GM12872 (cell line): ENCODE measurements at regions not wholly inside any gene's neighbourhood (a gene's known extent, or its start where the extent isn't known, plus 50 kb on each side); places are given as distances from the start of the nearest gene placed in this dataset.

ENCODE experiments used
- TF ChIP-seq, protein P1 (sequence below): IDR thresholded peaks from 3 replicates; pipeline ENCODE4 v1.5.1; 2011; ENCODE audit warnings: low read depth, mild to moderate bottlenecking, low read length, moderate library complexity; ENCODE audit not compliant: insufficient read depth

DNA sequence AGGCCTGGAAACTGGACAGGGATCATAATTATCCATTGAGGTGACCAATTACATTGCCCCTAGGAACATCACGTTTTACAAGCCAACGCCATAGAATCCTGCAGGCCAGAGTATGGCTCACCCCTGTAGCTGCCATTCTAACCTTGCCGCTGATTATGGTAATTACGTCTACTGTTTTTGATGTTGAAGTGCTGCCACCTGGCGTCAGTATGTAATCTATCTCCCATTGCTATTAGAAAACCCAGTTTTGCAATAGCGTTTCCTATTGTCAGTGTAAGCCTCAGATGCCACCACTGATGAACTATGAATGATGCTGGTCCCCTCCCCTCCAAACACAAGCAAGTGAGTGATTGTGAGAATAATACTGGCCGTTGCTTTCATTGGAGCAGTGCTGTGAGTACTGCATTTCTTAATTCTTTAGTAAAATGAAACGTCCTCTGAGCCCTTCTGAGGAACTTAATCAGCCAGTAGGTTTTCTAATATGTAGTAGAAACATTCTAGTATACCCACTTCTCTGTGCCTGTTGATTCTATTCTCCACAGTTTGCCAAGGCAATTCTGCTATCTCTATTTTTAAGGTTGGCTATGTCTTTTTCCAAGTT is 100.5 kb upstream of the NMUR2 start:
- TF ChIP-seq, protein P1, sequence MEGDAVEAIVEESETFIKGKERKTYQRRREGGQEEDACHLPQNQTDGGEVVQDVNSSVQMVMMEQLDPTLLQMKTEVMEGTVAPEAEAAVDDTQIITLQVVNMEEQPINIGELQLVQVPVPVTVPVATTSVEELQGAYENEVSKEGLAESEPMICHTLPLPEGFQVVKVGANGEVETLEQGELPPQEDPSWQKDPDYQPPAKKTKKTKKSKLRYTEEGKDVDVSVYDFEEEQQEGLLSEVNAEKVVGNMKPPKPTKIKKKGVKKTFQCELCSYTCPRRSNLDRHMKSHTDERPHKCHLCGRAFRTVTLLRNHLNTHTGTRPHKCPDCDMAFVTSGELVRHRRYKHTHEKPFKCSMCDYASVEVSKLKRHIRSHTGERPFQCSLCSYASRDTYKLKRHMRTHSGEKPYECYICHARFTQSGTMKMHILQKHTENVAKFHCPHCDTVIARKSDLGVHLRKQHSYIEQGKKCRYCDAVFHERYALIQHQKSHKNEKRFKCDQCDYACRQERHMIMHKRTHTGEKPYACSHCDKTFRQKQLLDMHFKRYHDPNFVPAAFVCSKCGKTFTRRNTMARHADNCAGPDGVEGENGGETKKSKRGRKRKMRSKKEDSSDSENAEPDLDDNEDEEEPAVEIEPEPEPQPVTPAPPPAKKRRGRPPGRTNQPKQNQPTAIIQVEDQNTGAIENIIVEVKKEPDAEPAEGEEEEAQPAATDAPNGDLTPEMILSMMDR, result peak; percentile 71

DNA sequence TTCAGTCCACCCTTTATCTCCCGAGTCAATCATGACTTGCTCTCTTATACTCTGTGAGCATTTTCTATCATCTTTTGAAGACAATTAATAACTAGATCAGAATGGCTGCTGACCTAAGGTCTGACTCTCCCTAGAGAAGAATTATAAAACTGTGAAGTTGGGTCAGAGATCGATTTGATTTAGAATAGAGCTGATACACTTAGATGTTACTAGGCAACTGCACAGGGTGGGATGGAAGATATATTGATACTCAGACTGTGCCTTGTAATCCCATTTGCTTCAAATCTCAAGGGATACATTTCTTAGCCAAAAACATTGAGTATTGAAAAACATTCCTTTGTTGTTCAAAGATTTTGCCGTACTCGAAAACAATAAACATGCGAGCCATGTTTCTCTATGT is 106.0 kb upstream of the NMUR2 start:
- TF ChIP-seq, protein P1, result no peak

DNA sequence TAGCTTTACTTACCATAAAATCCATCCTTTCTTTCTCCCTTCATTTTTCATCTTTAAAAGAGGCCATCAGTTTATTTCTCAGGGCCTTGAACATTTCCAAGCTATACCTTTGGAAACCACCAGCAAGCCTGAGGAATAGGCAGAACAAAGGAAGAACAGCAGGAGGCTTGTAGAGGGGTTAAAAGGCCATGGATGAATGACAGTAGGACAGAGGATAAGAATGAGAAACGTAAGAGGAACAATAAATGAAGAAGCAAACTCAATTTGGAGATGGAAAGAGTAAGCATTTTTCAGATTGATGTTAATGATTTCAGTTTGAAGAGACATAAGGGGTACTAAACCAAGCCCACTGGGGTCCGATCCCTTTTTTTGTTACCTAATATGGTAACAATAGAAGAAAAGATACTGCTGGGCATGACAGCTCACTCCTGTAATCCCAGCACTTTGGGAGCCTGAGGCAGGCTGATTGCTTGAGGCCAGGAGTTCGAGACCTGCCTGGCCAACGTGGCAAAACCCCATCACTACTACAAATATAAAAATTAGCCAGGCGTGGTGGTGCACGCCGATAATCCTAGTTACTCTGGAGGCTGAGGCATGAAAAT is 106.6 kb upstream of the NMUR2 start:
- TF ChIP-seq, protein P1, result no peak

DNA sequence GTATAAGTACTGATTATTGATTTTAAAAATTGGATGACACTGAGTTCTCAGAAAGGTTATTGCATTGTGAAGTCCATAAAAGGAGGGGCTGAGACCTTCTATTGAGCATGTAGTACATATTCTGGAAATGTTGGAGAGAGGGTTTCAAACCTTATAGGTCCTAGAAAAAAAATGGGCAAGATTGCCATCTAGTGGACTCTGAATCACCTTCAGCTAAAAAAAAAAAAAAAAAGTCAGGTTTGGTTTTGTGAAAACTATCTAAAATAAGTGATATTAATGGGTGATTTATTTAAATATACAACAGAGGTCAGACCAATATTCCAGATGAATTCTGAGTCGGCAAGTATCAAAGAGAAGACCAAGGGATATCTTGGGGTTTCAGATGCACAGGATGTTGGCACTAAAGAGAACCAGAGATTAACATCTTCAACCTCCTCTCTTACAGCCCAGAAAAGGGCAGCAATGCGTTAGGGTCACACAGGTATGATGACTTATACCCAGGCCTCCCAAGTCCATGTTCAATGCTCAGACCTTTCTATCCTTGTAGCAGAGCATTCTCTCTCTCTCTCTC is 109.8 kb upstream of the NMUR2 start:
- TF ChIP-seq, protein P1, result peak; percentile 42; the same call in 2 of the 3 replicates

DNA sequence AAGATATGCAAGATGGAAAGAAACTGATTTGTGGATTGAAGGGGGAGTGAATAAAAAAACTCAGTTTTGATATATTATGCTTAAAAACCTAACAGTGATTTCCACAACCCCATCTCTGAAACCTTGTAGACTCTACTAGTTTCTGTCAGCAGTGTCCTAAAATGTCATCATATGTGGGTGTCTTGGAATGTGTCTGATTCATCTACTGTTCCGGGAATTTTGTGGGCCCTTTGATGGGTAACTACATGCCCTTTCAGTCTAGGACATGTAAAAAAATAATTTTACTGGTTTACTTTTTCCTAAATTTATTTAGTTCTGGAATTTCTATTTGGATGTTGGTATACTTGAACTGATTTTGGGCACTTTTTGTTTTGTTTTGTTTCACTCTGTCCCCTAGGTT is 118.9 kb upstream of the NMUR2 start:
- TF ChIP-seq, protein P1, result no peak

DNA sequence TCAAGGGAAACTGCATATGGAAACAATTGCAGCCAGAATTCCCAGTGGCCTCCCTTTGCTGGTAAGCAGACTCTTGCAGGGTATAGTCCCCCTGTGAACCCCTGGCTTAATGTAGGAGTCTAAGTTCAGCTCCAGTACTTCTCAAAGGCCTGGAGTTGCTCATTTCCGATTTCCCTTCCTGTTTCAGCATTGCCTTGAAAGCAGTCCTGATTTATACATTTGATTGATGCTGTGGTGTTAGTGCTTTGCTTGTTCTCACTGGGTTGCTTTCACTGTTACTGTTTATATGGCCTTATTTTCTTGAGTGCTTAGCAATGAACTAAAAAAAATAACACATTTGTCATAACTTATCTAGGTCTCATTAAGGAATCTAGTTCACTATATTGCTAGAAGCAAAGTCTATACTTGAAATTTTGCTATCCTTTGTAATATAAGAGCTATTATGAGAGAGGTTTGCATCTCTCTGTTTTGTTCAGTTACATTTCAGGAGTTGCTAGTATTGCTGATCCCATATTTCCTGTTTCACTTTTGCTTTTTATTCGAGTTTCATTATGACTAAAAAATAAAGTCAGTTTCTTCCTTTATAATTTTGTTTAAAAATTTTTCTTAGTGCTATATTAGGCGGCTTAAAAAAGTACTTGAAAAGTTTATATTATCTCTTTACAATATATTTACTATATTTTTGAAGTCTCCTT is 122.4 kb upstream of the NMUR2 start:
- TF ChIP-seq, protein P1, result no peak

DNA sequence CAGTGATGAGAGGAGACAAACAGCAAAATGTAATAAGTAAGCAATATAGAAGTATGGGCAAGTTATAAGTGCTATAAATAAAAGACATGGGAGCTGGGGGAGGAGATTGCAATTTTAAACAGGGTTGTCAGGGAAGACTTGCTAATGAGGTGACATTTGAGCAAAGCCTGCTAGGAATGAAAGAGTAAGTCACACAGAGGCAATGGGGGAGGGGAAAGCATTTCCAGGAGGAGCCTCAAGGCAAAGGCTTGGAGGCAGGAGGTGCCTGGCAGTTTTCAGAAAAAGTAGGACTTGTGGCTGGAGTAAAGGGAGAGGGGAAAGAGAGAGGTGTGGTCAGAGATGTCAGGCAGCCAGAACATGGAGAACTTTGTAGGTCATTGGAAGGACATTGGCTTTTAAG is 124.4 kb upstream of the NMUR2 start:
- TF ChIP-seq, protein P1, result no peak
